ENCODE measurements at regions not wholly inside any gene's neighbourhood (a gene's known extent, or its start where the extent isn't known, plus 50 kb on each side); places are given as distances from the start of the nearest gene placed in this dataset.

DNA sequence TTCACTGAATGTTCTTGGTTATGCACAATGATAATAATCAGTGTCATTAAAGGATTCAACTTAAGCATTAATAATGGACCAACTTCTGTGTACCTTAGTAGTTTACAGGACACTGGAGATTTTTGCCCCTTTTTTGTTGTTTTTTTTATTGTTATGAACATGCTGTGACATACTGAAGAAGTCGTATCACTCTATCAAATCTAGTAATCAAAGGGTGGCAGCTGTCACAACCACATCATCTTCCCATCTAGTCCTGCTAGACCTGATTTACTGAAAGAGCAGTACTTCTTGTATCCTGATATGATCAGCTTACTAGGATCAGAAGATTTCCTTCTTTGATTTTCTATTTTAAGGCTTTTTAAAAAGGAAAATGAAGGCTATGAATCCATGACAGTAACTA is 504.6 kb upstream of the CELF2 start:
- intact Hi-C loops (cut with DNase I, micrococcal nuclease) = no loop called here

DNA sequence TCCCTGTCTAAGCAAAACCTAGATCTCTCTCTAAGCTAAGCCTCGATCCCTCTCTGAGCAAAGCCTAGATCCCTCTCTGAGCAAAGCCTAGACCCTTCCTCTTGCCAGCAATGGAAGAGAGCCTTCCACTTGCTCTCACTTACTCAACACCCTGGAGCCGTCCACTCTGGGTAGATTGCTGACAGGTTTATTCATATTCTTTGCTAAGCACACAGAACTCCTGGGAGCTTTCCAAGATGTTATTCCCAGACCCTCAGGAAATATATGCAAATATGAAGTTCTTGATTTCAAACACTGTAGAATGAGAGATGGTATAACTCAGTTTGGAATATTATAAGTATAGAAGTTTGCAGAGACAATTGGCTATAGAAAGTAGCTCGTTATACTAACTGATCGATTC is 503.8 kb upstream of the CELF2 start:
- CTCF ChIA-PET = no interaction called here
- no peak overlapping the region for H3K27ac ChIP-seq (ENCODE audit: low read depth in 1 of 2, low read length in 2 of 2)
- no peaks in the 10 kb centered on the region for H3K4me1 ChIP-seq (ENCODE audit: insufficient read depth, low read length)
- H3K36me3 Mint-ChIP-seq (ENCODE audit: low read depth) = no peaks in the 10 kb centered on the region
- no peak overlapping the region for H3K27ac Mint-ChIP-seq
- intact Hi-C loops (cut with DNase I, micrococcal nuclease) = no loop called here
- DNase-seq = no peak
- no peaks in the 10 kb centered on the region for H3K36me3 ChIP-seq (ENCODE audit: insufficient read depth, low read length)
- no peak overlapping the region for H3K4me3 ChIP-seq (ENCODE audit: low read length)
- H3K9me3 Mint-ChIP-seq = no peaks in the 10 kb centered on the region
- no peaks in the 10 kb centered on the region for H3K9me3 ChIP-seq (ENCODE audit: control insufficient read depth in 1 of 2, insufficient read depth in 1 of 2, low read length in 2 of 2)
- no peaks in the 10 kb centered on the region for H3K4me1 Mint-ChIP-seq (ENCODE audit: low read depth)
- POLR2A ChIA-PET = no interaction called here
- no peak overlapping the region for H3K4me3 Mint-ChIP-seq
- ATAC-seq (ENCODE audit: poor library complexity) = no peak
- H3K27me3 ChIP-seq (ENCODE audit: control insufficient read depth in 1 of 2, insufficient read depth in 2 of 2, low read length in 2 of 2) = peaks cover 2 to 7% of the 10 kb centered on the region in 2 experiments
- TF ChIP-seq, protein P1, sequence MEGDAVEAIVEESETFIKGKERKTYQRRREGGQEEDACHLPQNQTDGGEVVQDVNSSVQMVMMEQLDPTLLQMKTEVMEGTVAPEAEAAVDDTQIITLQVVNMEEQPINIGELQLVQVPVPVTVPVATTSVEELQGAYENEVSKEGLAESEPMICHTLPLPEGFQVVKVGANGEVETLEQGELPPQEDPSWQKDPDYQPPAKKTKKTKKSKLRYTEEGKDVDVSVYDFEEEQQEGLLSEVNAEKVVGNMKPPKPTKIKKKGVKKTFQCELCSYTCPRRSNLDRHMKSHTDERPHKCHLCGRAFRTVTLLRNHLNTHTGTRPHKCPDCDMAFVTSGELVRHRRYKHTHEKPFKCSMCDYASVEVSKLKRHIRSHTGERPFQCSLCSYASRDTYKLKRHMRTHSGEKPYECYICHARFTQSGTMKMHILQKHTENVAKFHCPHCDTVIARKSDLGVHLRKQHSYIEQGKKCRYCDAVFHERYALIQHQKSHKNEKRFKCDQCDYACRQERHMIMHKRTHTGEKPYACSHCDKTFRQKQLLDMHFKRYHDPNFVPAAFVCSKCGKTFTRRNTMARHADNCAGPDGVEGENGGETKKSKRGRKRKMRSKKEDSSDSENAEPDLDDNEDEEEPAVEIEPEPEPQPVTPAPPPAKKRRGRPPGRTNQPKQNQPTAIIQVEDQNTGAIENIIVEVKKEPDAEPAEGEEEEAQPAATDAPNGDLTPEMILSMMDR (IDR thresholded peaks at IDR 0.05) = no peak
- peaks cover 30% of the 10 kb centered on the region for H3K27me3 Mint-ChIP-seq

More for the DNA sequence above, 504.6 kb upstream of the CELF2 start:
- Mint-ChIP-seq H3K27ac (no peak overlapping the region), H3K36me3 (ENCODE audit: low read depth) (no peaks in the 10 kb centered on the region), H3K9me3 (no peaks in the 10 kb centered on the region), H3K27me3 (peaks cover 25% of the 10 kb centered on the region), H3K4me3 (no peak overlapping the region), H3K4me1 (ENCODE audit: low read depth) (no peaks in the 10 kb centered on the region)
- ATAC-seq (ENCODE audit: poor library complexity) (no peak), DNase-seq (no peak)
- CTCF ChIA-PET = no interaction called here
- POLR2A ChIA-PET = no interaction called here
- TF ChIP-seq, protein P1 (IDR thresholded peaks at IDR 0.05) = no peak
- no peak overlapping the region for H3K4me3 ChIP-seq (ENCODE audit: low read length)
- H3K9me3 ChIP-seq (ENCODE audit: control insufficient read depth in 1 of 2, insufficient read depth in 1 of 2, low read length in 2 of 2) = no peaks in the 10 kb centered on the region
- H3K27me3 ChIP-seq (ENCODE audit: control insufficient read depth in 1 of 2, insufficient read depth in 2 of 2, low read length in 2 of 2) = peaks cover 2 to 7% of the 10 kb centered on the region in 2 experiments
- no peaks in the 10 kb centered on the region for H3K4me1 ChIP-seq (ENCODE audit: insufficient read depth, low read length)
- no peak overlapping the region for H3K27ac ChIP-seq (ENCODE audit: low read depth in 1 of 2, low read length in 2 of 2)
- no peaks in the 10 kb centered on the region for H3K36me3 ChIP-seq (ENCODE audit: insufficient read depth, low read length)

- H3K9me3 Mint-ChIP-seq = no peaks in the 10 kb centered on the region
- H3K4me3 Mint-ChIP-seq = no peak overlapping the region
- H3K36me3 Mint-ChIP-seq (ENCODE audit: low read depth) = no peaks in the 10 kb centered on the region
- DNase-seq = no peak
- peaks cover 39% of the 10 kb centered on the region for H3K27me3 Mint-ChIP-seq
- intact Hi-C loops (cut with DNase I, micrococcal nuclease) = no loop called here
- POLR2A ChIA-PET = no interaction called here
- H3K36me3 ChIP-seq (ENCODE audit: insufficient read depth, low read length) = no peaks in the 10 kb centered on the region
- H3K9me3 ChIP-seq (ENCODE audit: control insufficient read depth in 1 of 2, insufficient read depth in 1 of 2, low read length in 2 of 2) = no peaks in the 10 kb centered on the region
- no peak overlapping the region for H3K4me3 ChIP-seq (ENCODE audit: low read length)
- no peak overlapping the region for H3K27ac ChIP-seq (ENCODE audit: low read depth in 1 of 2, low read length in 2 of 2)
- ATAC-seq (ENCODE audit: poor library complexity) = no peak
- TF ChIP-seq, protein P1 (IDR thresholded peaks at IDR 0.05) = no peak
- CTCF ChIA-PET = no interaction called here
- no peaks in the 10 kb centered on the region for H3K4me1 ChIP-seq (ENCODE audit: insufficient read depth, low read length)
- peaks cover 1 to 2% of the 10 kb centered on the region in 2 experiments for H3K27me3 ChIP-seq (ENCODE audit: control insufficient read depth in 1 of 2, insufficient read depth in 2 of 2, low read length in 2 of 2)
- H3K27ac Mint-ChIP-seq = no peak overlapping the region
- no peaks in the 10 kb centered on the region for H3K4me1 Mint-ChIP-seq (ENCODE audit: low read depth)
These were observed 502.9 kb upstream of the CELF2 start for GRCh38 chr10:10514797-10515196.

Measured in CD4-positive, alpha-beta T cell (primary cell).